PC-9 (cell line): ENCODE measurements at regions not wholly inside any gene's neighbourhood (a gene's known extent, or its start where the extent isn't known, plus 50 kb on each side); places are given as distances from the start of the nearest gene placed in this dataset.

ENCODE experiments used
- BruUV-seq: library from RNA; stranded (reverse); fragments of 400-500 nt; replicated peaks from 2 replicates; lab custom pipeline; 2021; lab: Mats Ljungman, UMichigan
- CTCF ChIA-PET: fragments of 300-600 bp; sonication (Branson Sonifier 250); formaldehyde crosslinking; loops from one replicate; lab custom pipeline; 2022; ENCODE audit warnings: antibody characterized with exemption; lab: Charles Lee
- POLR2A ChIA-PET: fragments of 300-600 bp; sonication (Branson Sonifier 250); formaldehyde crosslinking; loops from one replicate; lab custom pipeline; 2022; ENCODE audit warnings: antibody characterized with exemption; ENCODE audit not compliant: unreplicated experiment; lab: Charles Lee
- DNase-seq, 2 experiments: peaks; one replicate each; pipeline versions ENCODE4 v3.0.0 to v3.0.0-alpha.2; 2015 to 2022; ENCODE audit warnings: mixed read lengths in 1 of 2
- H2AFZ ChIP-seq: fragments of 200-600 bp; sonication (generic); 2 replicates; pipeline ENCODE4 v1.8.1; 2017; ENCODE audit warnings: antibody characterized with exemption
- H3F3A ChIP-seq: fragments of 200-600 bp; sonication (generic); 2 replicates; pipeline ENCODE4 v1.8.1; 2017; ENCODE audit warnings: antibody characterized with exemption, mild to moderate bottlenecking, low read depth; ENCODE audit not compliant: insufficient read depth
- H3K27ac ChIP-seq: fragments of 200-600 bp; sonication (generic); 2 replicates; pipeline ENCODE4 v1.6.1; 2016; ENCODE audit warnings: mixed run types
- H3K27me3 ChIP-seq: fragments of 200-600 bp; sonication (generic); 2 replicates; pipeline ENCODE4 v1.6.1; 2016; ENCODE audit warnings: low read depth, mixed run types; ENCODE audit not compliant: insufficient read depth
- H3K36me3 ChIP-seq: fragments of 200-600 bp; sonication (generic); 2 replicates; pipeline ENCODE4 v1.6.1; 2016; ENCODE audit warnings: low read depth, mixed run types
- H3K4me1 ChIP-seq: fragments of 200-600 bp; sonication (generic); replicated peaks from 2 replicates; pipeline ENCODE4 v1.6.1; 2016; ENCODE audit warnings: mixed run types; ENCODE audit not compliant: insufficient read depth
- H3K4me2 ChIP-seq: fragments of 200-600 bp; sonication (generic); 2 replicates; pipeline ENCODE4 v1.6.1; 2017; ENCODE audit warnings: mixed run types
- H3K4me3 ChIP-seq: fragments of 200-600 bp; sonication (generic); 2 replicates; pipeline ENCODE4 v1.6.1; 2016; ENCODE audit warnings: mixed run types
- H3K79me2 ChIP-seq: fragments of 200-600 bp; sonication (generic); 2 replicates; pipeline ENCODE4 v1.6.1; 2017; ENCODE audit warnings: low read depth, mixed run types
- H3K9me2 ChIP-seq: fragments of 200-600 bp; sonication (generic); 2 replicates; pipeline ENCODE4 v1.8.1; 2017; ENCODE audit warnings: mild to moderate bottlenecking; ENCODE audit not compliant: insufficient read depth
- H3K9me3 ChIP-seq: fragments of 200-600 bp; sonication (generic); 2 replicates; pipeline ENCODE4 v1.8.1; 2016; ENCODE audit warnings: low read depth; ENCODE audit not compliant: insufficient read depth
- H4K20me1 ChIP-seq: fragments of 200-600 bp; sonication (generic); 2 replicates; pipeline ENCODE4 v1.8.1; 2017; ENCODE audit not compliant: insufficient read depth
- EZH2 ChIP-seq: fragments of 200-600 bp; sonication (generic); IDR thresholded peaks from 2 replicates; pipeline ENCODE4 v1.8.0; 2017; ENCODE audit warnings: antibody characterized with exemption, low read depth
- intact Hi-C: fragments of 100-400 bp; cut with micrococcal nuclease; formaldehyde crosslinking; loops from one replicate; pipeline ENCODE4 v1.10.0; 2022; ENCODE audit not compliant: unreplicated experiment
- TF ChIP-seq, protein P1 (sequence below): fragments of 200-600 bp; sonication (generic); conservative IDR thresholded peaks from 2 replicates; pipeline ENCODE4 v1.6.1; 2017; ENCODE audit warnings: mixed run types, antibody characterized with exemption, mild to moderate bottlenecking, moderate library complexity

DNA sequence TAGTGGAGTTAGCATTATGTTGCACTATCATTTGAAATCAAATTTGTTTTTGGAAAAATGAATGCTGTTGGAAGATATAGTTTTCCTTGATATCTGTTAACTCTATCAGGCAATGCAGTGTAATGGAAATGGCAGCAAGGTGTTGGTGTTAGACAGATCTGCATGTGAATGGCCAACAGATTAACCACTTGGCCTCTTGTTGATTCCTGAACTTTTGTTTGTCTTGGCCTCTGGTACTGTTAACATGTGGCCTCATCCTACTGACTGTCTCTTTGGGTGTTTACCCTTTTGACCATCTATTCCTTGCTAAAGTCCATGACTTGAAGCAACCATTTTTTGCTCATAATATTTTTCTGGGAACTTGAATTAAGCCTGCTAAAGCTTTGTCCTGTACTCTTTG lies 110.2 kb upstream of the CDH2 start:
- Histone ChIP-seq H3K36me3 (no peaks in the 10 kb centered on the region), H3K4me2 (no peak overlapping the region), H3K9me2 (no peaks in the 10 kb centered on the region), H3K79me2 (no peaks in the 10 kb centered on the region), H4K20me1 (no peaks in the 10 kb centered on the region), H3K27ac (no peak overlapping the region), H3K4me1 (no peaks in the 10 kb centered on the region), H2AFZ (no peak overlapping the region), H3K27me3 (no peaks in the 10 kb centered on the region), H3K9me3 (no peaks in the 10 kb centered on the region), H3K4me3 (no peak overlapping the region), H3F3A (no peaks in the 10 kb centered on the region)
- ChIA-PET CTCF (no interaction called here), POLR2A (no interaction called here)
- intact Hi-C loops: no loop called here
- TF ChIP-seq, protein P1, sequence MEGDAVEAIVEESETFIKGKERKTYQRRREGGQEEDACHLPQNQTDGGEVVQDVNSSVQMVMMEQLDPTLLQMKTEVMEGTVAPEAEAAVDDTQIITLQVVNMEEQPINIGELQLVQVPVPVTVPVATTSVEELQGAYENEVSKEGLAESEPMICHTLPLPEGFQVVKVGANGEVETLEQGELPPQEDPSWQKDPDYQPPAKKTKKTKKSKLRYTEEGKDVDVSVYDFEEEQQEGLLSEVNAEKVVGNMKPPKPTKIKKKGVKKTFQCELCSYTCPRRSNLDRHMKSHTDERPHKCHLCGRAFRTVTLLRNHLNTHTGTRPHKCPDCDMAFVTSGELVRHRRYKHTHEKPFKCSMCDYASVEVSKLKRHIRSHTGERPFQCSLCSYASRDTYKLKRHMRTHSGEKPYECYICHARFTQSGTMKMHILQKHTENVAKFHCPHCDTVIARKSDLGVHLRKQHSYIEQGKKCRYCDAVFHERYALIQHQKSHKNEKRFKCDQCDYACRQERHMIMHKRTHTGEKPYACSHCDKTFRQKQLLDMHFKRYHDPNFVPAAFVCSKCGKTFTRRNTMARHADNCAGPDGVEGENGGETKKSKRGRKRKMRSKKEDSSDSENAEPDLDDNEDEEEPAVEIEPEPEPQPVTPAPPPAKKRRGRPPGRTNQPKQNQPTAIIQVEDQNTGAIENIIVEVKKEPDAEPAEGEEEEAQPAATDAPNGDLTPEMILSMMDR: no peak
- no peak for TF ChIP-seq EZH2
- DNase-seq: no peak
- no TSS peak for BruUV-seq

DNA sequence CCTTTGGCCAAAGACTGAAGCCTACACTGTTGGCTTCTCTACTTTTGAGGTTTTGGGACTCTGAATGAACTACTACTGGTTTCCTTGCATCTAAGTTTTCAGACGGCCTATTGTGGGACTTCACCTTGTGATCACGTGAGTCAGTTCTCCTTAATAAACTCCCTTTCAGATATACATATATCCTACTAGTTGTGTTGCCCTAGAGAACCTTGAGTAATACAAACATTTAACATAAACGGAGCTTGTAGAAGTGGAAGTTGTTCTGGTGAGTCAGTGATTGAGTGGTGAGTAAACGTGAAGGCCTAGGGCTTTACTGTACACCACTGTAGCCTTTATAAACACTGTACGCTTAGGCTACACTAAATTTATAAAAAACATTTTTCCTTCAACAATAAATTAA lies 107.2 kb upstream of the CDH2 start:
- Histone ChIP-seq H3K27ac (no peak overlapping the region), H3K4me3 (no peak overlapping the region), H3K4me2 (no peak overlapping the region), H3K9me3 (no peaks in the 10 kb centered on the region), H4K20me1 (no peaks in the 10 kb centered on the region), H3F3A (no peaks in the 10 kb centered on the region), H2AFZ (no peak overlapping the region), H3K36me3 (no peaks in the 10 kb centered on the region), H3K79me2 (no peaks in the 10 kb centered on the region), H3K27me3 (no peaks in the 10 kb centered on the region), H3K9me2 (no peaks in the 10 kb centered on the region), H3K4me1 (no peaks in the 10 kb centered on the region)
- BruUV-seq: no TSS peak
- no peak for DNase-seq
- TF ChIP-seq, protein P1: no peak
- no peak for TF ChIP-seq EZH2
- CTCF ChIA-PET: no interaction called here
- intact Hi-C loops: no loop called here
- POLR2A ChIA-PET: no interaction called here

DNA sequence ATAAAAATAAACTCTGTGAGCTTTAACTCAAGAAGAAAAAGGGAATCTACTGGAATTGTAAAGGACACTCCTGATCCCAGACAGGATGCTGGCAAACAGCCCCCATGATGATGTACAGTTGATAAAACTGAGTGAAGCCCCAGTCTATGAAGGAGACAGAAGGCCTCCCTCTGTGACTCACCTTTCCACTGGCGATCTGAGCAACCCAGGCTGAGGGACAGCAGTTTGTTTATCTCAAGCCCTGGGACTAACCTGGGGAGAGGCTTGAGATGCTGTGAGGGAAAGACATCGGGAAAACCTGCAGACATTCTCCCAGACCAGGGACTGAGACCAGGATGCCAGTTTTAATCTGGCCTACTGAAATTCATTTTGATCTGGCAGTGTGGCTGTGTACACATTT lies 104.5 kb upstream of the CDH2 start:
- TF ChIP-seq, protein P1: no peak
- no peak for TF ChIP-seq EZH2
- H3K79me2 ChIP-seq: no peaks in the 10 kb centered on the region
- no TSS peak for BruUV-seq
- H3K27me3 ChIP-seq: no peaks in the 10 kb centered on the region
- no peaks in the 10 kb centered on the region for H3K36me3 ChIP-seq
- no peaks in the 10 kb centered on the region for H4K20me1 ChIP-seq
- no peaks in the 10 kb centered on the region for H3F3A ChIP-seq
- H3K27ac ChIP-seq: no peak overlapping the region
- ChIA-PET CTCF (no interaction called here), POLR2A (no interaction called here)
- no peak overlapping the region for H3K4me2 ChIP-seq
- no peaks in the 10 kb centered on the region for H3K4me1 ChIP-seq
- no peaks in the 10 kb centered on the region for H3K9me2 ChIP-seq
- DNase-seq: no peak
- no peaks in the 10 kb centered on the region for H3K9me3 ChIP-seq
- H2AFZ ChIP-seq: no peak overlapping the region
- intact Hi-C loops: no loop called here
- H3K4me3 ChIP-seq: no peak overlapping the region
